RWPE2 (cell line): ENCODE measurements at regions not wholly inside any gene's neighbourhood (a gene's known extent, or its start where the extent isn't known, plus 50 kb on each side); places are given as distances from the start of the nearest gene placed in this dataset.

ENCODE experiments used
- ATAC-seq: fragments of 200-7000 bp; cut with Tn5 transposase; 3 replicates; pipeline ENCODE4 v1.9.1; 2021; ENCODE audit warnings: low read depth
- DNase-seq: peaks from one replicate; pipeline ENCODE4 v3.0.0-alpha.2; 2020; ENCODE audit warnings: low spot score
- H3K27ac ChIP-seq: fragments of 450-650 bp; 2 replicates; pipeline ENCODE4 v1.5.1; 2017; ENCODE audit warnings: mild to moderate bottlenecking; ENCODE audit not compliant: poor library complexity, severe bottlenecking
- H3K27me3 ChIP-seq: fragments of 250-450 bp; sonication (Bioruptor Pico); 2 replicates; pipeline ENCODE4 v1.5.1; 2021; ENCODE audit warnings: mild to moderate bottlenecking, moderate library complexity; ENCODE audit not compliant: insufficient read depth, poor library complexity, severe bottlenecking
- H3K36me3 ChIP-seq: fragments of 250-450 bp; sonication (Bioruptor Pico); 2 replicates; pipeline ENCODE4 v1.5.1; 2020; ENCODE audit warnings: low read depth, mild to moderate bottlenecking, moderate library complexity
- H3K4me1 ChIP-seq: fragments of 250-450 bp; sonication (Bioruptor Pico); 2 replicates; pipeline ENCODE4 v1.5.1; 2021; ENCODE audit warnings: mild to moderate bottlenecking, moderate library complexity; ENCODE audit not compliant: insufficient read depth, poor library complexity, severe bottlenecking
- H3K4me3 ChIP-seq: fragments of 250-450 bp; sonication (Bioruptor Pico); 2 replicates; pipeline ENCODE4 v1.5.1; 2021; ENCODE audit warnings: mild to moderate bottlenecking, moderate library complexity; ENCODE audit not compliant: severe bottlenecking
- H3K9me3 ChIP-seq: fragments of 250-450 bp; sonication (Bioruptor Pico); 2 replicates; pipeline ENCODE4 v1.5.1; 2021; ENCODE audit warnings: mild to moderate bottlenecking, moderate library complexity; ENCODE audit not compliant: severe bottlenecking
- CTCF ChIP-seq: fragments of 450-650 bp; IDR thresholded peaks from one replicate; pipeline ENCODE4 v1.5.1; 2017; ENCODE audit warnings: mild to moderate bottlenecking, moderate library complexity; ENCODE audit not compliant: poor library complexity, severe bottlenecking

- TF ChIP-seq CTCF: no peak
- Histone ChIP-seq H3K4me1 (no peaks in the 10 kb centered on the region), H3K27ac (no peak overlapping the region), H3K4me3 (no peak overlapping the region), H3K36me3 (no peaks in the 10 kb centered on the region), H3K27me3 (no peaks in the 10 kb centered on the region), H3K9me3 (no peaks in the 10 kb centered on the region)
- no peak for ATAC-seq
- DNase-seq: no peak
These were observed 166.3 kb downstream of the TBX15 start for GRCh38 chr1:118821801-118822200.

- Histone ChIP-seq H3K4me3 (no peak overlapping the region), H3K27ac (no peak overlapping the region), H3K4me1 (no peaks in the 10 kb centered on the region), H3K36me3 (no peaks in the 10 kb centered on the region), H3K27me3 (no peaks in the 10 kb centered on the region), H3K9me3 (no peaks in the 10 kb centered on the region)
- no peak for DNase-seq
- no peak for TF ChIP-seq CTCF
- ATAC-seq: no peak
These were observed 167.3 kb downstream of the TBX15 start for GRCh38 chr1:118820864-118821263.

GRCh38 chr1:118815909-118816308 lies 172.2 kb downstream of the TBX15 start:
- no peak for ATAC-seq
- no peak for DNase-seq
- Histone ChIP-seq H3K27me3 (no peaks in the 10 kb centered on the region), H3K36me3 (no peaks in the 10 kb centered on the region), H3K4me1 (no peaks in the 10 kb centered on the region), H3K4me3 (no peak overlapping the region), H3K9me3 (no peaks in the 10 kb centered on the region), H3K27ac (no peak overlapping the region)
- TF ChIP-seq CTCF: no peak

- Histone ChIP-seq H3K4me3 (no peak overlapping the region), H3K9me3 (no peaks in the 10 kb centered on the region), H3K27me3 (peaks cover 7% of the 10 kb centered on the region), H3K4me1 (no peaks in the 10 kb centered on the region), H3K27ac (no peak overlapping the region), H3K36me3 (no peaks in the 10 kb centered on the region)
- DNase-seq (no peak), ATAC-seq (no peak)
- no peak for TF ChIP-seq CTCF
These were observed 175.6 kb downstream of the TBX15 start for GRCh38 chr1:118812555-118812954.

GRCh38 chr1:118811156-118811555 lies 177.0 kb downstream of the TBX15 start:
- H3K4me3 ChIP-seq: no peak overlapping the region
- TF ChIP-seq CTCF: no peak
- ATAC-seq (no peak), DNase-seq (no peak)
- no peaks in the 10 kb centered on the region for H3K4me1 ChIP-seq
- H3K36me3 ChIP-seq: no peaks in the 10 kb centered on the region
- H3K27me3 ChIP-seq: peaks cover 7% of the 10 kb centered on the region
- no peak overlapping the region for H3K27ac ChIP-seq
- no peaks in the 10 kb centered on the region for H3K9me3 ChIP-seq
